NCI-H82 (cell line): ENCODE measurements at regions not wholly inside any gene's neighbourhood (a gene's known extent, or its start where the extent isn't known, plus 50 kb on each side); places are given as distances from the start of the nearest gene placed in this dataset.

Source experiments
- DNase-seq: peaks from one replicate; lab custom pipeline; 2025; lab: John Stamatoyannopoulos, UW

GRCh38 chr6:153787341-153787606 is 251.8 kb upstream of the OPRM1 start:
- DNase-seq: no peak

- DNase-seq: no peak
Observed at GRCh38 chr6:153781306-153781705, 257.7 kb upstream of the OPRM1 start.

- DNase-seq: no peak
Observed at GRCh38 chr6:153780011-153780410, 259.0 kb upstream of the OPRM1 start.

- DNase-seq: no peak
Observed at GRCh38 chr6:153778216-153778615, 260.8 kb upstream of the OPRM1 start.

- no peak for DNase-seq
Observed at GRCh38 chr6:153771577-153771976, 267.5 kb upstream of the OPRM1 start.

- no peak for DNase-seq
Observed at GRCh38 chr6:153767127-153767526, 271.9 kb upstream of the OPRM1 start.

- no peak for DNase-seq
Observed at GRCh38 chr6:153758516-153758915, 280.5 kb upstream of the OPRM1 start.

GRCh38 chr6:153735761-153736160 is 303.3 kb upstream of the OPRM1 start:
- DNase-seq: no peak

- no peak for DNase-seq
Observed at GRCh38 chr6:153729189-153729588, 309.9 kb upstream of the OPRM1 start.

- DNase-seq: no peak
Observed at GRCh38 chr6:153727885-153728284, 311.2 kb upstream of the OPRM1 start.

GRCh38 chr6:153725456-153725855 is 313.6 kb upstream of the OPRM1 start:
- no peak for DNase-seq

GRCh38 chr6:153720732-153721131 is 318.3 kb upstream of the OPRM1 start:
- no peak for DNase-seq

GRCh38 chr6:153705429-153705828 is 333.6 kb upstream of the OPRM1 start:
- no peak for DNase-seq

GRCh38 chr6:153702671-153703070 is 336.4 kb upstream of the OPRM1 start:
- no peak for DNase-seq

GRCh38 chr6:153698637-153699036 is 340.4 kb upstream of the OPRM1 start:
- DNase-seq: no peak

GRCh38 chr6:153698001-153698400 is 341.0 kb upstream of the OPRM1 start:
- no peak for DNase-seq

GRCh38 chr6:153677522-153677921 is 361.5 kb upstream of the OPRM1 start:
- DNase-seq: no peak

- DNase-seq: no peak
Observed at GRCh38 chr6:153673750-153674149, 365.3 kb upstream of the OPRM1 start.

GRCh38 chr6:153673225-153673624 is 365.8 kb upstream of the OPRM1 start:
- no peak for DNase-seq

GRCh38 chr6:153670403-153671026 is 368.5 kb upstream of the OPRM1 start:
- DNase-seq: no peak

GRCh38 chr6:153668758-153669157 is 370.3 kb upstream of the OPRM1 start:
- no peak for DNase-seq

GRCh38 chr6:153662982-153663381 is 376.1 kb upstream of the OPRM1 start:
- DNase-seq: no peak

- no peak for DNase-seq
Observed at GRCh38 chr6:153645326-153645725, 393.7 kb upstream of the OPRM1 start.

- no peak for DNase-seq
Observed at GRCh38 chr6:153644000-153644399, 395.0 kb upstream of the OPRM1 start.

- DNase-seq: no peak
Observed at GRCh38 chr6:153634416-153634815, 404.6 kb upstream of the OPRM1 start.
